ENCODE measurements at regions not wholly inside any gene's neighbourhood (a gene's known extent, or its start where the extent isn't known, plus 50 kb on each side); places are given as distances from the start of the nearest gene placed in this dataset.

DNA sequence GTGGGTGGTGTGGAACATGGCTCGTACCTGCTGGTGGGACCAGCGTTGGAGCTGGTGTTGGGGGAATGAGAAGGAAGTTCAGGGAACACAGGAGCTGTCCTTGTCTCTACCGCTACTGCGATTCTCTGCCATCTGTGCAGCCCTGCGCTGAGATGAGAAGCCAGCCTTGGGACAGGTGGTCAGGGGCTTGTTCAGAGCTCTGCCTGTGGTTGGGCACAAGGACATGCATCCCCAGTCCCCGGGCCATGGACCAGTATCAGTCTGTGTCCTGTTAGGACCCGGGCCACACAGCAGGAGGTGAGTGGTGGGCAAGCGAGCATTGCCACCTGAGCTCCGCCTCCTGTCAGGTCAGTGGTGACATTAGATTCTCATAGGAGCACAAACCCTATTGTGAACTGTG is 164.4 kb downstream of the TSN start:
- DNase-seq (ENCODE audit: extremely low read depth in 1 of 4, low spot score in 3 of 4) (no peak), ATAC-seq (no peak), FAIRE-seq (no peak)
- no peak overlapping the region for H3K9ac ChIP-seq (ENCODE audit: insufficient read depth in 1 of 2, low read depth in 2 of 2, low read length in 2 of 2)
- H2AFZ ChIP-seq (ENCODE audit: low read depth, low read length), result no peak overlapping the region
- H3K4me2 ChIP-seq (ENCODE audit: insufficient read depth, low read length), result no peak overlapping the region
- H3K9me1 ChIP-seq (ENCODE audit: control insufficient read depth, insufficient read depth, low read length), result no peaks in the 10 kb centered on the region
- in situ Hi-C loops (cut with MboI) (no loop called here), intact Hi-C loops (cut with micrococcal nuclease) (no loop called here)
- no peak overlapping the region for H3K27ac ChIP-seq (ENCODE audit: extremely low read depth, low read depth, low read length)
- H3K4me1 ChIP-seq (replicated peaks in 1 of 2; ENCODE audit: control insufficient read depth in 2 of 2, insufficient read depth in 2 of 2, low read length in 2 of 2), result no peaks in the 10 kb centered on the region
- TF ChIP-seq CEBPB (tag; IDR thresholded peaks at IDR 0.05) (no peak), ZNF639 (CRISPR knock-in tag; conservative IDR thresholded peaks at IDR 0.05 in 1 of 2, IDR thresholded peaks at IDR 0.05 in 1 of 2) (no peak), SRSF1 (IDR thresholded peaks at IDR 0.05; ENCODE audit: low read depth, low read length) (no peak), STAT5A (IDR thresholded peaks at IDR 0.05; ENCODE audit: borderline replicate concordance, low read length) (no peak), MAFK (IDR thresholded peaks at IDR 0.05; ENCODE audit: low read length) (no peak), RHOXF2B (CRISPR knock-in tag; conservative IDR thresholded peaks at IDR 0.05) (no peak), ZNF277 (CRISPR knock-in tag; IDR thresholded peaks at IDR 0.05; ENCODE audit: borderline replicate concordance) (no peak), FOXA1 (IDR thresholded peaks at IDR 0.05; ENCODE audit: borderline replicate concordance) (no peak)
- TF ChIP-seq, protein P1, sequence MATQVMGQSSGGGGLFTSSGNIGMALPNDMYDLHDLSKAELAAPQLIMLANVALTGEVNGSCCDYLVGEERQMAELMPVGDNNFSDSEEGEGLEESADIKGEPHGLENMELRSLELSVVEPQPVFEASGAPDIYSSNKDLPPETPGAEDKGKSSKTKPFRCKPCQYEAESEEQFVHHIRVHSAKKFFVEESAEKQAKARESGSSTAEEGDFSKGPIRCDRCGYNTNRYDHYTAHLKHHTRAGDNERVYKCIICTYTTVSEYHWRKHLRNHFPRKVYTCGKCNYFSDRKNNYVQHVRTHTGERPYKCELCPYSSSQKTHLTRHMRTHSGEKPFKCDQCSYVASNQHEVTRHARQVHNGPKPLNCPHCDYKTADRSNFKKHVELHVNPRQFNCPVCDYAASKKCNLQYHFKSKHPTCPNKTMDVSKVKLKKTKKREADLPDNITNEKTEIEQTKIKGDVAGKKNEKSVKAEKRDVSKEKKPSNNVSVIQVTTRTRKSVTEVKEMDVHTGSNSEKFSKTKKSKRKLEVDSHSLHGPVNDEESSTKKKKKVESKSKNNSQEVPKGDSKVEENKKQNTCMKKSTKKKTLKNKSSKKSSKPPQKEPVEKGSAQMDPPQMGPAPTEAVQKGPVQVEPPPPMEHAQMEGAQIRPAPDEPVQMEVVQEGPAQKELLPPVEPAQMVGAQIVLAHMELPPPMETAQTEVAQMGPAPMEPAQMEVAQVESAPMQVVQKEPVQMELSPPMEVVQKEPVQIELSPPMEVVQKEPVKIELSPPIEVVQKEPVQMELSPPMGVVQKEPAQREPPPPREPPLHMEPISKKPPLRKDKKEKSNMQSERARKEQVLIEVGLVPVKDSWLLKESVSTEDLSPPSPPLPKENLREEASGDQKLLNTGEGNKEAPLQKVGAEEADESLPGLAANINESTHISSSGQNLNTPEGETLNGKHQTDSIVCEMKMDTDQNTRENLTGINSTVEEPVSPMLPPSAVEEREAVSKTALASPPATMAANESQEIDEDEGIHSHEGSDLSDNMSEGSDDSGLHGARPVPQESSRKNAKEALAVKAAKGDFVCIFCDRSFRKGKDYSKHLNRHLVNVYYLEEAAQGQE (IDR thresholded peaks at IDR 0.05; ENCODE audit: borderline replicate concordance), result no peak
- TF ChIP-seq, protein P1 (CRISPR knock-in tag; IDR thresholded peaks at IDR 0.05; ENCODE audit: low read depth), result no peak
- ChIA-PET POLR2A (no interaction called here), CTCF (ENCODE audit: low intra/inter-chr PET ratio) (no interaction called here)
- no TSS peak for BruUV-seq (replicated peaks)
- H3K79me2 ChIP-seq (ENCODE audit: control insufficient read depth, insufficient read depth, low read length), result no peaks in the 10 kb centered on the region
- H3K4me3 ChIP-seq, result no peak overlapping the region
- H3K9me3 ChIP-seq (replicated peaks; ENCODE audit: control insufficient read depth, insufficient read depth, low read depth, low read length), result no peaks in the 10 kb centered on the region
- no peaks in the 10 kb centered on the region; a peak in 1 of 5 replicates for H3K27me3 ChIP-seq (ENCODE audit: control insufficient read depth in 2 of 2, insufficient read depth in 2 of 2, low read length in 2 of 2)
- no peaks in the 10 kb centered on the region for H4K20me1 ChIP-seq (replicated peaks; ENCODE audit: control insufficient read depth, insufficient read depth, low read length)
- WGBS (ENCODE audit: insufficient coverage, low coverage, missing lambda C conversion rate), result 2% methylated on average over 9 of the region's 9 CpGs
- no peaks in the 10 kb centered on the region for H3K36me3 ChIP-seq (ENCODE audit: control insufficient read depth, insufficient read depth, low read length)
